AG09319 (cell line): ENCODE measurements at regions not wholly inside any gene's neighbourhood (a gene's known extent, or its start where the extent isn't known, plus 50 kb on each side); places are given as distances from the start of the nearest gene placed in this dataset.

Experiments
- DNase-seq: peaks from one replicate; pipeline ENCODE4 v3.0.0-alpha.2; 2010; ENCODE audit warnings: low read depth; ENCODE audit errors: extremely low read depth
- TF ChIP-seq, protein P1 (sequence below): IDR thresholded peaks from 2 replicates; pipeline ENCODE4 v1.5.1; 2011; ENCODE audit warnings: low read depth, mild to moderate bottlenecking, inconsistent platforms, low read length, moderate library complexity

DNA sequence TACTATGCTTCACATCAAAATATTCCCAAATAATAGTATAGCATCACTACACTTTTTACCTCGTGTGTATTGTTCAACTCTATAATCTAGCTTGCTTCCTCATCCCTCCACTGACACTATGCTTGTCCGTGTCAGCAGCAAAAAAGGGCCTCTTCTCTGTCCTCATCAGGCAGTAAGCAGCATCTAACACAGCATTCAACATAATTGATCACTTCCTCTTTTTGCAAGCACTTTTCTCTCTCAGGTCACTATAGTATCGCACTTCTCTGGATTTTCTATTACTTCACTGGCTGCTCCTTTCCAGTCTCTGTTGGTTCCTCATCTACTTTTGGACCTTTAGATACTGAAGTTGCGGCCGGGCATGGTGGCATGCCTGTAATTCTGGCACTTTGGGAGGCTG lies 64.9 kb upstream of the ZSWIM2 start:
- TF ChIP-seq, protein P1, sequence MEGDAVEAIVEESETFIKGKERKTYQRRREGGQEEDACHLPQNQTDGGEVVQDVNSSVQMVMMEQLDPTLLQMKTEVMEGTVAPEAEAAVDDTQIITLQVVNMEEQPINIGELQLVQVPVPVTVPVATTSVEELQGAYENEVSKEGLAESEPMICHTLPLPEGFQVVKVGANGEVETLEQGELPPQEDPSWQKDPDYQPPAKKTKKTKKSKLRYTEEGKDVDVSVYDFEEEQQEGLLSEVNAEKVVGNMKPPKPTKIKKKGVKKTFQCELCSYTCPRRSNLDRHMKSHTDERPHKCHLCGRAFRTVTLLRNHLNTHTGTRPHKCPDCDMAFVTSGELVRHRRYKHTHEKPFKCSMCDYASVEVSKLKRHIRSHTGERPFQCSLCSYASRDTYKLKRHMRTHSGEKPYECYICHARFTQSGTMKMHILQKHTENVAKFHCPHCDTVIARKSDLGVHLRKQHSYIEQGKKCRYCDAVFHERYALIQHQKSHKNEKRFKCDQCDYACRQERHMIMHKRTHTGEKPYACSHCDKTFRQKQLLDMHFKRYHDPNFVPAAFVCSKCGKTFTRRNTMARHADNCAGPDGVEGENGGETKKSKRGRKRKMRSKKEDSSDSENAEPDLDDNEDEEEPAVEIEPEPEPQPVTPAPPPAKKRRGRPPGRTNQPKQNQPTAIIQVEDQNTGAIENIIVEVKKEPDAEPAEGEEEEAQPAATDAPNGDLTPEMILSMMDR = no peak
- DNase-seq = no peak

DNA sequence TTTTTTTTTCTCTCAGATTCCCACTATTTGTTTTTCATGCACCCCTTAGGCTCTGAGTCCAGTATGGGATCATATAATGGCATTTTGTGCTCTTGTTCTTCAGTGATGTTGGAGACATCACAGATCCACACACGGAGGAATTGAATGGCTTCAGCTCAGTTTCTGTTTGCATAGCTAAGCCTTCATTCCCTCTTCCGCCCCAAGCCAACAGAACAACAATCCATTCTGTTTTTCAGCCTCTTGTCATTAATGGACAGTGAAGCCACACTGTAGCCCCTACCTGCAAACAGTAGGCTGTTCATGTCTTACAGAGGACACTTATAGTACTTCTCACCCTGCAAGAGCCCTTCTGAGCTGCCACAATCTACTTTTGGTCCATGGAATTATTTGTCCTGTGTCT lies 64.0 kb upstream of the ZSWIM2 start:
- TF ChIP-seq, protein P1 = no peak
- DNase-seq = no peak

DNA sequence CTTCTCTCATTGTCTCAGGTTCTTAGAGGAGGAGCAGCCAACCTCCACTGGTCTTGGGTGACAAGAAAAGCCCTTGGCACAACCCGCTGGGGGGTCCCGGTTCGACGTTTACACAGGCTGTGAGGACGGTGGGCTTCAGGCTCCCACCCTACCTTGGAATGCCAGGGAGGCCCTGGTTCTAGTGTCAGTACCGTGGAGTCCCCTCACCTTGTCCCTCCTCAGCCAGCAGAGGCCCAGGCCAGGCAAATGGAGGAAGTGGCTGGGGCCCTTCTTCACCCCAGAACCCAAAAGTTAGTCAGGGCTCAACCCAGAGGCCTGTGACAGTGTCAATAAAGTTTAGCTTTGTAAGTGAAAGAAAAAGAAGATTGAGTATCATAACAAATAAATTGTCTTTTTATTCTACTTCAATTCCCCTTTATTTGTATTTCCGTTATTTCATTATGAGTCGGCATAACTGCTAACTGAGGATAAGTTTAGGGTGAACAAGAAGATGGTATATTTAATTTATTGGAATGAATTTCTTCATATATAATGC lies 62.6 kb upstream of the ZSWIM2 start:
- TF ChIP-seq, protein P1 = no peak
- DNase-seq = no peak

DNA sequence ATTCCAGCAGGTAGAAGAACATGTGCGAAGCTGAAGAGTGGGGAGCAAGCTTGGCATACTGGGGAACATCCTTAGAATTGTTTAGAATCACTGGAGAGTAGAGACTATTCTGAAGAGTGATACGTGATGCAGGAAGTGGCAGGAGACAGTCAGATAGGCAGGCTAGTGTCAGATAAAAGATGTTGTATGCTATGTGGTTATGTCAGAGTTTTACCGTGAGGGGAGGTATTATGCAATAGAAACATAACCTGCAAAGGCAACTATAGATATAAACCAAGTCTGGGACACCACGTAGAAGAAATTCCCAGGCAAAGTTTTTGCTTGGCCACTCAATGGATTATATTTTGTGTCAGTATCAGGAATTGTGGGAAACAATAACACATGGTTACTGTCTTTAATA lies 62.0 kb upstream of the ZSWIM2 start:
- no peak for DNase-seq
- TF ChIP-seq, protein P1 = no peak

DNA sequence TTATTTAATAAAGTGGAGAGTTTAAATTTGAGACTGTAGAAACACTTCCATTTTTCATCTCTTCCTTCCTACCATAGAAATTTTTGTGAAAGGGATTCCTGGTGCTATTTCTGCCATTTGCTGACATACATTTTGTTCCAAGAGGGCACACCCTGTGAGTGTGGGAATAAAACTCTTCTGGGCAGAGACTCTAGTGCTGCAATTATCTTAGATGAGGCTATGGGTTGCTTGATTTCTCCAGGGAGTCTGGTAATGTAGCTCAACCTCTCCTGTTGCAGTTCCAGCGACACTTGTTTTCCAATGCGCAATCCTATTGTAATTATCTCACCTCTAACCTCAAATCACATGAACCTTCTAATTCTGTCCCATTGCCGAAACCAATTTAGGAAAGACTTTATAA lies 60.1 kb upstream of the ZSWIM2 start:
- no peak for DNase-seq
- TF ChIP-seq, protein P1 = no peak

DNA sequence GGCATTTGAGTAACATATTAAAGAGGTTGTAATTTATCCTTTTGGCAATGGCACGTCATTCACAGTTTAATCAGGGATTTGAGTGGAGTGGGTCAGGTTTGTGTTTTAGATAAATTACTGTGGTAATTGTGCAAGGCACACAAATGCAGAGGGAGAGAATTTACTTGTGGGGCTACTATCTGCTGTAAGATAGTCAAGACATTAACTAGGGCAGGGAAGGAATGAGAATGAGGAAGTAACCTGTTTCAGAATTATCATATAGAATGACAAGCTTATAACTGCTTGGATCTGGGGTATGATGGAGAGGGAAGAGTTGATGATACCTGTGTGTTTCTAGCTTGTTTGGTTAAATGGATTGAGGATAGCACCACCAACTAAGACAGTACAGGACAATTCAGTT lies 58.9 kb upstream of the ZSWIM2 start:
- DNase-seq = no peak
- TF ChIP-seq, protein P1 = no peak

DNA sequence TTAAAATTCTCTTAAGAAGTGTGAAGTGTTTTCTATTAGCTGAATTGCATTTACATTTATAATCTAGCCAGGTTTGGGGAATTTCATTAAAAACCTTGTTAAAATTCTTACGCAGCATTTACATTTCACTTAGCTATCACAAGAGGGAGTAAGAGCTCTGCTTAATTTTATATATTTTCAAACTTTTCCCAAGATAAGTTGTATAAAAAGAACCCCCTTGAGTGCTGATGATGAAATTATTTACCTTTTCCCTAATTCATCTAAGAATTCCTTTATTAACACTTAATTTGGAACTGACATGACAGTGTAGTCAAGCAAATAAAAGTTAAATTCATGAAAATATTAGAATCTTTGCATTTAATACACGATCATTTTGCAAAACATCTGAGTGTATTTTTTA lies 54.2 kb upstream of the ZSWIM2 start:
- TF ChIP-seq, protein P1 = peak; percentile 26
- DNase-seq = no peak
